Tibial nerve (tissue), 3 donors: ENCODE measurements at regions not wholly inside any gene's neighbourhood (a gene's known extent, or its start where the extent isn't known, plus 50 kb on each side); places are given as distances from the start of the nearest gene placed in this dataset.
A peak's percentile ranks its signal among the peaks of the same experiment; 100 is the strongest.

ENCODE experiments used
- POLR2A ChIP-seq, 2 donors: fragments of 450-650 bp; IDR thresholded peaks; one replicate each; pipeline ENCODE4 v1.6.1; 2017; ENCODE audit warnings: antibody characterized with exemption in 2 of 2, mild to moderate bottlenecking in 2 of 2, moderate library complexity in 2 of 2
- TF ChIP-seq, protein P1 (sequence below), 5 experiments: fragments of 200-600 bp in 3 of 5; fragments of 450-650 bp in 2 of 5; sonication (generic) in 3 of 5; IDR thresholded peaks; one replicate each; pipeline ENCODE4 v1.5.1; 2016 to 2019; ENCODE audit warnings: antibody characterized with exemption in 5 of 5, mild to moderate bottlenecking in 3 of 5, moderate library complexity in 2 of 5

DNA sequence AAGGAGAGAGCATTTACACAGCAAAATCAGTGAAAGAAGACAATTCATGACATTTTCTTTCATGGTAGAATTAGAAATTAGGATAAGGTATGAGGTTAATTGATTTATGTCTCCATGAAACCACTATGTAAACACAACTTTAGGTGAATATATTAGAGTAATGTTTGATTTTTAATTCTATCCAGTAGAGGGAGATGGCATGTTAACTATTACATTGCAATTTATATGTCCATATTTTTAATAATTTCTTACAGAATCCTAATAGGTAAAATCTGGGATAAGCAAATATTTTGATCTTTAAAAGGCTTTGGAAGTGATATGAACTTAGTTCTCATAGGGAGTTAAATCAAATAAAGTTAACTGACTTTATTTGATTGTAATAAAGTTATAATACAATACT lies 373.4 kb upstream of the PDE3A start:
- no peak for TF ChIP-seq POLR2A (IDR thresholded peaks at IDR 0.05)
- TF ChIP-seq, protein P1, sequence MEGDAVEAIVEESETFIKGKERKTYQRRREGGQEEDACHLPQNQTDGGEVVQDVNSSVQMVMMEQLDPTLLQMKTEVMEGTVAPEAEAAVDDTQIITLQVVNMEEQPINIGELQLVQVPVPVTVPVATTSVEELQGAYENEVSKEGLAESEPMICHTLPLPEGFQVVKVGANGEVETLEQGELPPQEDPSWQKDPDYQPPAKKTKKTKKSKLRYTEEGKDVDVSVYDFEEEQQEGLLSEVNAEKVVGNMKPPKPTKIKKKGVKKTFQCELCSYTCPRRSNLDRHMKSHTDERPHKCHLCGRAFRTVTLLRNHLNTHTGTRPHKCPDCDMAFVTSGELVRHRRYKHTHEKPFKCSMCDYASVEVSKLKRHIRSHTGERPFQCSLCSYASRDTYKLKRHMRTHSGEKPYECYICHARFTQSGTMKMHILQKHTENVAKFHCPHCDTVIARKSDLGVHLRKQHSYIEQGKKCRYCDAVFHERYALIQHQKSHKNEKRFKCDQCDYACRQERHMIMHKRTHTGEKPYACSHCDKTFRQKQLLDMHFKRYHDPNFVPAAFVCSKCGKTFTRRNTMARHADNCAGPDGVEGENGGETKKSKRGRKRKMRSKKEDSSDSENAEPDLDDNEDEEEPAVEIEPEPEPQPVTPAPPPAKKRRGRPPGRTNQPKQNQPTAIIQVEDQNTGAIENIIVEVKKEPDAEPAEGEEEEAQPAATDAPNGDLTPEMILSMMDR (IDR thresholded peaks at IDR 0.05) = peak in 1 of 5 experiments; percentile 7
